ENCODE measurements at regions not wholly inside any gene's neighbourhood (a gene's known extent, or its start where the extent isn't known, plus 50 kb on each side); places are given as distances from the start of the nearest gene placed in this dataset.

DNA sequence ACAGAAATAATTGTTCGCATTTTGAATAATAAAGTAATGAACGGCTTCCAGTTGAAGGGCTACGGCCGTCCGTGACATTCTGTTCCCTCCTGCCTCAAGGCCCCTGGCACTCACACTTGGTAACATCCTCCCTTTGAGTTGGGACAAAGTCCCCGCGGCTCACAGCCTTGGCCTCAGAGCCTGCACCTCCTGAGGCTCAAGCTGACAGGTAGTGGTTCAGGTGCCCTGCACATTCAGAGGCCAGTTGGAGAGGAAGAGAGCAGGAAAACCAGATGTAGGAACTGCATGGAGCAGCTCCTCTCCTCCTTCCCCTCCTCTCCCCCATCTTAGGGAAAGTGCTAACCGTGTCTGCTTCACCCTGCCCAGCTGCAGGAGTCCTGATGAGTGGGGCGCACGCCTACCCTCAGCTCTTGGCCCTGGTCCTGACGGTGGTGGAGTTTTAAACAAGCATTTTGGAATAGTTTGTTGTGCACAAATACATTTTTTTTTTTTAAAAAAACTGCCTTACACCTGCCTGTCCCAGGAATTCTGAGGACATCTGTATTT, 393.1 kb downstream of the SMOC2 start:
- TF ChIP-seq CTCF (IDR thresholded peaks at IDR 0.05; ENCODE audit: low read length) (no peak), EZH2 (optimal IDR thresholded peaks at IDR 0.05; ENCODE audit: low read depth, low read length) (no peak)
